ENCODE measurements at regions not wholly inside any gene's neighbourhood (a gene's known extent, or its start where the extent isn't known, plus 50 kb on each side); places are given as distances from the start of the nearest gene placed in this dataset.
"Not testable (repeated sequence)": the region's sequence is repeated elsewhere in the genome, so short reads cannot be mapped to it uniquely, and the experiment has no call there.

DNA sequence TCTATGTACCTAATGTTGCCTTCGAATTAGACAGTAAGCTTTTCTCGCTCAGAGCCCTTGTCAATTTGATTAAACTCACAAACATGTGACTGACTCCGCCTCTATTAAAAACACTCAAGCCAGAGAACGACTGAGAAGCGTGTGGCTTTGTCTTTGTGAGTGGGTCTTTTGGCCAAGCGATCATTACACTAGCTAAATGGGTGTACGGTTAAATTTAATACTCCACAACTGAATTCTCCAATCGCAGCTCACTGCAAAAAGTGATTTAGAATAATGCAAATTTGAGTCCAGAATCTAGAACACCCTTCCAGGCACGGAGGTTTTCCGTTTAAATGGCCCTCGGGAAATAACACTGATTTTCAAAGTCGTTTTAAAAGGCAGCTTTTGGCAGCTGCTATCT, 253.7 kb downstream of the EFCAB11 start:
- Histone ChIP-seq H3K36me3 (no peaks in the 10 kb centered on the region), H3K9me3 (no peaks in the 10 kb centered on the region), H3K4me3 (peak overlapping the region; percentile 52 to 65 (median 62)), H3K27ac (replicated peaks in 1 of 4) (peak overlapping the region; percentile 74 to 85 (median 82)), H3K4me1 (peaks cover 17 to 32% (median 20%) of the 10 kb centered on the region in 4 donors), H3K27me3 (no peaks in the 10 kb centered on the region)
- no peak for TF ChIP-seq POLR2A (IDR thresholded peaks at IDR 0.05; ENCODE audit: low read depth)
- no peak for TF ChIP-seq POLR2AphosphoS5 (IDR thresholded peaks at IDR 0.05)
- TF ChIP-seq EP300 (IDR thresholded peaks at IDR 0.05), result no peak
- TF ChIP-seq, protein P1, sequence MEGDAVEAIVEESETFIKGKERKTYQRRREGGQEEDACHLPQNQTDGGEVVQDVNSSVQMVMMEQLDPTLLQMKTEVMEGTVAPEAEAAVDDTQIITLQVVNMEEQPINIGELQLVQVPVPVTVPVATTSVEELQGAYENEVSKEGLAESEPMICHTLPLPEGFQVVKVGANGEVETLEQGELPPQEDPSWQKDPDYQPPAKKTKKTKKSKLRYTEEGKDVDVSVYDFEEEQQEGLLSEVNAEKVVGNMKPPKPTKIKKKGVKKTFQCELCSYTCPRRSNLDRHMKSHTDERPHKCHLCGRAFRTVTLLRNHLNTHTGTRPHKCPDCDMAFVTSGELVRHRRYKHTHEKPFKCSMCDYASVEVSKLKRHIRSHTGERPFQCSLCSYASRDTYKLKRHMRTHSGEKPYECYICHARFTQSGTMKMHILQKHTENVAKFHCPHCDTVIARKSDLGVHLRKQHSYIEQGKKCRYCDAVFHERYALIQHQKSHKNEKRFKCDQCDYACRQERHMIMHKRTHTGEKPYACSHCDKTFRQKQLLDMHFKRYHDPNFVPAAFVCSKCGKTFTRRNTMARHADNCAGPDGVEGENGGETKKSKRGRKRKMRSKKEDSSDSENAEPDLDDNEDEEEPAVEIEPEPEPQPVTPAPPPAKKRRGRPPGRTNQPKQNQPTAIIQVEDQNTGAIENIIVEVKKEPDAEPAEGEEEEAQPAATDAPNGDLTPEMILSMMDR (IDR thresholded peaks at IDR 0.05), result no peak
- intact Hi-C loops (cut with DNase I), result loop anchor here (5.0 to 10.0 kb wide), 2 partner anchors 114 to 212 kb away; no protein-coding TSS in a partner anchor
- no peak for DNase-seq (ENCODE audit: extremely low spot score)
- 68% methylated on average over 12 of the region's 12 CpGs for WGBS

DNA sequence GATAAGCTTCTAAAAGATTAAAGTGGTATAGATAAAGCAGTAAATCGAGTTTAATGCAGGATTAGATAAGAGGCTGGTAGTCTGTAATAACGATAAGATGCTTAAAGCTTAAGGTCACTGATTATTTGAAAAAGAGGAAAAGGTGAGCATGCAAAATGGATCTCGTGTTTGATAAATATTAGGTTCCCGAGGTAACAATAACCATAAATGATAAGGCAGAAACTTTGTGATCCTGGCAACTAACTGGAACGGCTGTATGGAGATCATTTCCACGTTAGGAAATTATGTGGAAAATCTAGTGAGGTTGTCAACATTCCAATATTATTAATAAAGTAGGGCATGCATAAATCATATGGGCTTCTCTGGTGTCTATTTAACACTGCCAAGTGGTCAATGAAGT, 255.5 kb downstream of the EFCAB11 start:
- peaks cover 17 to 32% (median 20%) of the 10 kb centered on the region in 4 donors for H3K4me1 ChIP-seq

DNA sequence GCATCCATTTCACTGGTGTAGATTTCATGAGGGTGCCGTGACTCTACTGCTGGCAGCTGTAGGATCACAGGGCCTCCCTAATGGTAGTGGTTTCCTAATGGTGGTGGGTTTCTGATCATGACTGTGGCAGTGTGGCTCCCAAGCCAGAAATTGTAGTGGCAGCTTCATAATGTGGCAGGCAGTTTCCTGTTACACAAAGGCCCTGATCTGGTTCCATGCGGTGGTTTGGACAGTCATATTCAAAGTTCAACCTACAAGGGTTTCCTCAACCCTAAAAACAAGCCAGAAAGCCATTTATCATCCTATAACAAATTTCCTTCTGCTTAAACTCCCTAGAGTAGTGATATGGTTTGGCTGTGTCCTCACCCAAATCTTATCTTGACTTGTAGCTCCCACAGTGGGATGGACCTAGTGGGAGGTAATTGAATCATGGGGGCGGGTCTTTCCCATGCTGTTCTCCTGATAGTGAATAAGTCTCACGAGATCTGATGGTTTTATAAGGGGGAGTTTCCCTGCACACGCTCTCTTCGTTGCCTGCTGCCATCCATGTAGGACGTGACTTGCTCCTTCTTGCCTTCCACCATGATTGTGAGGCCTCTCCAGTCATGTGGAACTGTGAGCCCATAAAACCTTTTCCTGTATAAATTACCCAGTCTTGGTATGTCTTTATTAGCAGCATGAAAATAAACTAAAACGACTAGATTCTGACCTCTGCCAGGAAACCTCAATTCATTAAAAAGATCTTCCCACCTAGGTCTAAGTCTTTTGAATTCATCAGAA, 257.1 kb downstream of the EFCAB11 start:
- Histone ChIP-seq H3K27ac (replicated peaks in 1 of 4) (no peak overlapping the region), H3K4me1 (peaks cover 14 to 25% (median 15%) of the 10 kb centered on the region in 4 donors), H3K36me3 (no peaks in the 10 kb centered on the region), H3K27me3 (no peaks in the 10 kb centered on the region), H3K4me3 (no peak overlapping the region), H3K9me3 (no peaks in the 10 kb centered on the region)
- intact Hi-C loops (cut with DNase I), result no loop called here
- DNase-seq (ENCODE audit: extremely low spot score), result no peak
- WGBS, result 81% methylated on average over 8 of the region's 8 CpGs
- no peak for TF ChIP-seq EP300 (IDR thresholded peaks at IDR 0.05)
- TF ChIP-seq, protein P1 (IDR thresholded peaks at IDR 0.05), result no peak
- no peak for TF ChIP-seq POLR2AphosphoS5 (IDR thresholded peaks at IDR 0.05)
- TF ChIP-seq POLR2A (IDR thresholded peaks at IDR 0.05; ENCODE audit: low read depth), result no peak

More for the DNA sequence above, 255.5 kb downstream of the EFCAB11 start:
- H3K27ac ChIP-seq (replicated peaks in 1 of 4), result no peak overlapping the region
- no peaks in the 10 kb centered on the region for H3K9me3 ChIP-seq
- intact Hi-C loops (cut with DNase I), result no loop called here
- no peaks in the 10 kb centered on the region for H3K36me3 ChIP-seq
- no peak overlapping the region for H3K4me3 ChIP-seq
- no peak for TF ChIP-seq POLR2AphosphoS5 (IDR thresholded peaks at IDR 0.05)
- TF ChIP-seq POLR2A (IDR thresholded peaks at IDR 0.05; ENCODE audit: low read depth), result no peak
- no peak for DNase-seq (ENCODE audit: extremely low spot score)
- no peaks in the 10 kb centered on the region for H3K27me3 ChIP-seq
- WGBS, result 50% methylated on average over 6 of the region's 6 CpGs

DNA sequence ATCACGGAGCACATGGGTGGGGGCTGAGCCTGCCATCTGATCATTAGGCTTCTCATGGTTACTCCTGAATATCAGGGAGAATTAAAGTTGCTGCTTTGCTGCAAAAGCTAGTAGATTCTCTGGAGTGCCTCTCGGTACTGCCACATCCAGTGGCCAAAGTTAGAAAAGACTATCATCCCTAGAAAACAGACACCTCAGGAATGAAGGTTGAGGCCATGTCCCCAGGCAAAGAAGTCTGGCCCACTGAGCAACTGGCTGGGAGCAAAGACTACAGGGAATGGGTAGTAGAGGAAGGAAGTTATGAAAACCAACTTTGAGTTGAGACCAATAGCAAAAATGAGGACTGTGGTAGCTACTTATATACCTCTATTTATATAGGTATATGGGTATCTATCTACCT, 258.7 kb downstream of the EFCAB11 start:
- 62% methylated on average over 2 of the region's 2 CpGs for WGBS
- TF ChIP-seq EP300 (IDR thresholded peaks at IDR 0.05) (no peak), POLR2AphosphoS5 (IDR thresholded peaks at IDR 0.05) (no peak), POLR2A (IDR thresholded peaks at IDR 0.05; ENCODE audit: low read depth) (no peak)
- TF ChIP-seq, protein P1 (IDR thresholded peaks at IDR 0.05), result no peak
- Histone ChIP-seq H3K4me1 (peaks cover 1 to 11% (median 3%) of the 10 kb centered on the region in 4 donors), H3K27ac (replicated peaks in 1 of 4) (no peak overlapping the region), H3K27me3 (no peaks in the 10 kb centered on the region), H3K36me3 (no peaks in the 10 kb centered on the region), H3K4me3 (no peak overlapping the region), H3K9me3 (no peaks in the 10 kb centered on the region)
- intact Hi-C loops (cut with DNase I), result no loop called here
- DNase-seq (ENCODE audit: extremely low spot score), result no peak

DNA sequence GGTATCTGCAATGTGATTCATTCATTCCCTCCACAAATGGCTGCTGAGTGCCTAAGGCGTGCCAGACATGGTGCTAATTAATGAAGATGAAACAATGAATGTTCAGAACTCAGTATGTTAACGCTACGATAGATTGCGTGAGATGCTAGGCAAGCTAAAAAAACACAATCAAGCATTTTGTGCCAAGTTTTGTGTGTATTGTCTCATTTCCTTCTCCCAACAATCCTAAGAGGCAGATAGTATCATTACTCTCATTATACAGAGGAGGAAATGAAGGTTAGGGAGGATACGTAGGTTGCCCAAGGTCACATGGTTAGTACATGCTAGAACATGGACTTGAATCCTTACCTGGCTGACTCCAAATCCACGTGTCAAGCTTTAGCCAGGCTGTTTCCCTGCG, 264.4 kb downstream of the EFCAB11 start:
- Histone ChIP-seq H3K4me3 (no peak overlapping the region), H3K4me1 (no peaks in the 10 kb centered on the region), H3K36me3 (no peaks in the 10 kb centered on the region), H3K27me3 (no peaks in the 10 kb centered on the region), H3K9me3 (no peaks in the 10 kb centered on the region), H3K27ac (replicated peaks in 1 of 4) (no peak overlapping the region)
- intact Hi-C loops (cut with DNase I), result no loop called here
- DNase-seq (ENCODE audit: extremely low spot score), result no peak
- 79% methylated on average over 7 of the region's 7 CpGs for WGBS
- no peak for TF ChIP-seq POLR2A (IDR thresholded peaks at IDR 0.05; ENCODE audit: low read depth)
- TF ChIP-seq, protein P1 (IDR thresholded peaks at IDR 0.05), result no peak
- TF ChIP-seq POLR2AphosphoS5 (IDR thresholded peaks at IDR 0.05), result no peak
- no peak for TF ChIP-seq EP300 (IDR thresholded peaks at IDR 0.05)

DNA sequence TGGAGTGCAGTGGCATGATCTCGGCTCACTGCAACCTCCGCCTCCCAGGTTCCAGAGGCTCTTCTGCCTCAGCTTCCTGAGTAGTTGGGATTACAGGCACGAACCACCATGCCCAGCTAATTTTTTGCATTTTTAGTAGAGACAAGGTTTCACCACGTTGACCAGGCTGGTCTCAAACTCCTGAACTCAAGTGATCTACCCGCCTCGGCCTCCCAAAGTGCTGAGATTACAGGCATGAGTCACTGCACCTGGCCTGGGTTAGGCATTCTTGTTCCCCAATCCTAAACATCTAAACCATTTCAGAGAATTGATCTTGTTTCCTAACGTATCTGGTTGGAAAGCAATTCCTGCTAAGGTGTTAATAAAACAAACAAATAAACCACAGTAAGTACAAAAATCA, 264.8 kb downstream of the EFCAB11 start:
- H3K9me3 ChIP-seq; H3K36me3 ChIP-seq; intact Hi-C loops (cut with DNase I); H3K27me3 ChIP-seq; H3K4me3 ChIP-seq; H3K27ac ChIP-seq (replicated peaks in 1 of 4); DNase-seq (ENCODE audit: extremely low spot score); H3K4me1 ChIP-seq: not testable (repeated sequence)
- 93% methylated on average over 7 of the region's 7 CpGs for WGBS

All from esophagus muscularis mucosa (tissue), 4 donors.